ENCODE measurements at regions not wholly inside any gene's neighbourhood (a gene's known extent, or its start where the extent isn't known, plus 50 kb on each side); places are given as distances from the start of the nearest gene placed in this dataset.

DNA sequence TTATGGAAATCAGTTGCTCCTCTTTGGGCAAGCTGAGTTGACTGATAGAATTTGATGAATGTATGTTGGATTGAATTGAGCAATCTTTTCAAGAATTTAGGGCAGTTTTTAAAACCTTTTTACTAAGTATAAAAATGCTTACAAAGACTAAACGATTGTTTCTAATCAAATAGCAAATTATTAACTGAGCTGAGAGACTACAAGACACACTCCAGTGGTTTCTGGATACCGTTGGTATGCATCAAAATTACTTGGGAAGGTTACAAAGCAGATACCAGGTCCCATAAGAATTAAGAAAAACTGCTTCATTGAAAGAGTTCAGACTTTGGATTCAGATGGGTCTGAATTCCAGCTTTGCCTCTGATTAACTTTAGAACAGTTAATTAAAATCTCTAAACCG is 721.4 kb downstream of the FAM181B start:
- no peak overlapping the region for H3K9ac ChIP-seq (ENCODE audit: low read depth in 1 of 3, low read length in 3 of 3)

GRCh38 chr11:82009133-82009532 is 724.5 kb downstream of the FAM181B start:
- Histone ChIP-seq H3K36me3 (ENCODE audit: control insufficient read depth in 3 of 3, insufficient read depth in 3 of 3, low read length in 3 of 3) (no peaks in the 10 kb centered on the region), H3K27ac (ENCODE audit: low read depth, low read length) (no peak overlapping the region), H3K9ac (ENCODE audit: low read depth in 1 of 3, low read length in 3 of 3) (no peak overlapping the region), H3K27me3 (ENCODE audit: control insufficient read depth in 3 of 3, insufficient read depth in 3 of 3, low read length in 3 of 3) (no peaks in the 10 kb centered on the region), H3K4me3 (ENCODE audit: low read length in 3 of 3) (no peak overlapping the region), H3K4me1 (ENCODE audit: control insufficient read depth in 3 of 3, insufficient read depth in 3 of 3, low read length in 3 of 3) (no peaks in the 10 kb centered on the region), H3K9me3 (ENCODE audit: control insufficient read depth in 3 of 3, low read length in 3 of 3) (no peaks in the 10 kb centered on the region)

More for the DNA sequence above, 721.4 kb downstream of the FAM181B start:
- Histone ChIP-seq H3K27ac (ENCODE audit: low read depth, low read length) (no peak overlapping the region), H3K9me3 (ENCODE audit: control insufficient read depth in 3 of 3, low read length in 3 of 3) (no peaks in the 10 kb centered on the region), H3K27me3 (ENCODE audit: control insufficient read depth in 3 of 3, insufficient read depth in 3 of 3, low read length in 3 of 3) (no peaks in the 10 kb centered on the region), H3K36me3 (ENCODE audit: control insufficient read depth in 3 of 3, insufficient read depth in 3 of 3, low read length in 3 of 3) (no peaks in the 10 kb centered on the region), H3K4me1 (ENCODE audit: control insufficient read depth in 3 of 3, insufficient read depth in 3 of 3, low read length in 3 of 3) (no peaks in the 10 kb centered on the region), H3K4me3 (ENCODE audit: low read length in 3 of 3) (no peak overlapping the region)

DNA sequence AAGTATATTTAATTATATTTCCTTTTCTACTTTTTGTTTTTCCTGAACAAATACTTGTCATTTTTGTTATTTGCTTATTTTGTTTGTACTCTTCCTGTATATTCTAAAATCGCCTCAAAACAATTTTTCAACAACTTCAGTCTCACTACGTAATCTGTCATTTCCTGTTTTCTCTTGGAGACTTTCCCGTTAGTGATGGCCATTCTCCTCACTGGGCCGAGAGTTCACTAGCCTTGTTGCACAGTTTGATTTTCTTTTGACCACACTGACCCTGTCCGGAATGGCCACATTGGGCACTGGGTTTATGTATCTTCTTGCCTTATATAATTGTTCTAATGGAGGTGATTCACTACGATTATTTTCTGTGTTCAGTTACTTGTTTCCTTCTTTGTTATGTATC is 726.1 kb downstream of the FAM181B start:
- Histone ChIP-seq H3K9ac (ENCODE audit: low read depth in 1 of 3, low read length in 3 of 3) (no peak overlapping the region), H3K9me3 (ENCODE audit: control insufficient read depth in 3 of 3, low read length in 3 of 3) (no peaks in the 10 kb centered on the region), H3K27me3 (ENCODE audit: control insufficient read depth in 3 of 3, insufficient read depth in 3 of 3, low read length in 3 of 3) (no peaks in the 10 kb centered on the region), H3K4me1 (ENCODE audit: control insufficient read depth in 3 of 3, insufficient read depth in 3 of 3, low read length in 3 of 3) (no peaks in the 10 kb centered on the region), H3K4me3 (ENCODE audit: low read length in 3 of 3) (no peak overlapping the region), H3K36me3 (ENCODE audit: control insufficient read depth in 3 of 3, insufficient read depth in 3 of 3, low read length in 3 of 3) (no peaks in the 10 kb centered on the region), H3K27ac (ENCODE audit: low read depth, low read length) (no peak overlapping the region)

GRCh38 chr11:82004537-82005213 is 729.0 kb downstream of the FAM181B start:
- no peaks in the 10 kb centered on the region for H3K27me3 ChIP-seq (ENCODE audit: control insufficient read depth in 3 of 3, insufficient read depth in 3 of 3, low read length in 3 of 3)
- no peak overlapping the region for H3K9ac ChIP-seq (ENCODE audit: low read depth in 1 of 3, low read length in 3 of 3)
- no peaks in the 10 kb centered on the region for H3K9me3 ChIP-seq (ENCODE audit: control insufficient read depth in 3 of 3, low read length in 3 of 3)
- H3K4me1 ChIP-seq (ENCODE audit: control insufficient read depth in 3 of 3, insufficient read depth in 3 of 3, low read length in 3 of 3) = no peaks in the 10 kb centered on the region
- no peaks in the 10 kb centered on the region for H3K36me3 ChIP-seq (ENCODE audit: control insufficient read depth in 3 of 3, insufficient read depth in 3 of 3, low read length in 3 of 3)
- no peak overlapping the region for H3K4me3 ChIP-seq (ENCODE audit: low read length in 3 of 3)
- no peak overlapping the region for H3K27ac ChIP-seq (ENCODE audit: low read depth, low read length)

DNA sequence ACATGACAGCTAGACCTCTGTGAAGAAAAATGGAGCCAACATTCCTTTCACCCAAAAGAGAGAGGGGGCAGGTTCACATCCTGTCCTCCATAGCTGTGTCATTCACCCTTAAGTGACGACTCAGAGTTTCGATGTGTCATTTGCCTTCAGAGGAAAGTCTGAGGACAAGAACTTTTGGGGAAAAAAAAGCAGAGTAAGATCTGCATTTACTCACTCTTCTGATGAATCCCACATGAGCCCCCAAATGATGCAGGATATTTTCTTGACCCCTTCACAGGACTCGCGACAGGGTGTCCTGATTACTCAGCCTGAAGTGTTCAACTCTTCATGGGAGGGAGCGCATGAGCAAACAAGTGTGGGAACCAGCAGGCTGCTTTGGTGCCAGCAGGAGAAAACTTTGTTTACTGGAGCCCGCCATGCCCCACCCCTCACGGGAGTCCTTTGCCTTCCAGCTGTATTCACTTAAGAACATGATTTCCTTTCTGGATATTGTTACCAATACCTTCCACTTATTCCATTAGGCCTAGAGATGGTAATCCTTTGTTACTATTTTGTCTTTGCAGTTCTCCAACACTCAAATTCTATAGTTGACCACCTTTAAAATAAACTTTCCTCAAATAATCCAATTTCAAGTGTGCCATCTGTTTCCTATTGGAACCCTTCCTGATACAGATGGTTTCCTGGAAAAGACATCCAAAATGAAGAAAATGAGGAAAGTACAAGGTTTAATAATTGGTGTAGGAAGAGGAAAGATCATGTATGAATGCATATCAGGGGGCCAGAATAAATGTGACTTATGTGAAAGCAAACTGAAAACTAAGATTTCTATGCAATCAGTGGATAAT is 729.8 kb downstream of the FAM181B start:
- no peaks in the 10 kb centered on the region for H3K4me1 ChIP-seq (ENCODE audit: control insufficient read depth in 3 of 3, insufficient read depth in 3 of 3, low read length in 3 of 3)
- no peaks in the 10 kb centered on the region for H3K9me3 ChIP-seq (ENCODE audit: control insufficient read depth in 3 of 3, low read length in 3 of 3)
- H3K27ac ChIP-seq (ENCODE audit: low read depth, low read length) = no peak overlapping the region
- H3K27me3 ChIP-seq (ENCODE audit: control insufficient read depth in 3 of 3, insufficient read depth in 3 of 3, low read length in 3 of 3) = no peaks in the 10 kb centered on the region
- no peak overlapping the region for H3K4me3 ChIP-seq (ENCODE audit: low read length in 3 of 3)
- no peaks in the 10 kb centered on the region for H3K36me3 ChIP-seq (ENCODE audit: control insufficient read depth in 3 of 3, insufficient read depth in 3 of 3, low read length in 3 of 3)
- no peak overlapping the region for H3K9ac ChIP-seq (ENCODE audit: low read depth in 1 of 3, low read length in 3 of 3)

- H3K27ac ChIP-seq (ENCODE audit: low read depth, low read length) = no peak overlapping the region
- no peak overlapping the region for H3K9ac ChIP-seq (ENCODE audit: low read depth in 1 of 3, low read length in 3 of 3)
- no peaks in the 10 kb centered on the region for H3K36me3 ChIP-seq (ENCODE audit: control insufficient read depth in 3 of 3, insufficient read depth in 3 of 3, low read length in 3 of 3)
- no peaks in the 10 kb centered on the region for H3K27me3 ChIP-seq (ENCODE audit: control insufficient read depth in 3 of 3, insufficient read depth in 3 of 3, low read length in 3 of 3)
- no peaks in the 10 kb centered on the region for H3K4me1 ChIP-seq (ENCODE audit: control insufficient read depth in 3 of 3, insufficient read depth in 3 of 3, low read length in 3 of 3)
- no peaks in the 10 kb centered on the region for H3K9me3 ChIP-seq (ENCODE audit: control insufficient read depth in 3 of 3, low read length in 3 of 3)
- no peak overlapping the region for H3K4me3 ChIP-seq (ENCODE audit: low read length in 3 of 3)
Measured at GRCh38 chr11:82003024-82003423, 730.6 kb downstream of the FAM181B start.

DNA sequence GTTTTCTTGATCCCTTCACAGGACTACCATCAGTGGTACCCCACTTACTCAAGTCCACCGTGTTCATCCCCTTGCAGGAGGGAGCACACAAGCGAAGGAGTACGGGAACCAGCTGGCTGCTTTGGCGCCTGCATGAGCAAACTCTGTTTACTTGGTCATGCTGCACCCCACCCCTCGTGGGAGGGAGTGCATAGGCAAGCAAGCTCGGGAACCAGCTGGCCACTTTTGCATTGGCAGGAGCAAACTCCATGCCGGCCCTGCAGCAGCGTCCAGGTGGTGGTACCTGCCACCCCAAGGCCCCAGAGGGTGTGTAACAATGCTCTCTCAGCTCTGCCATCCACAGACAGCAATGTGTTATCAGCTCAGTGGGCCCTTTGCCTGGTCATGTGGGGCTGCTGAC is 737.8 kb downstream of the FAM181B start:
- H3K9me3 ChIP-seq (ENCODE audit: control insufficient read depth in 3 of 3, low read length in 3 of 3) = no peaks in the 10 kb centered on the region
- no peak overlapping the region for H3K9ac ChIP-seq (ENCODE audit: low read depth in 1 of 3, low read length in 3 of 3)
- H3K4me3 ChIP-seq (ENCODE audit: low read length in 3 of 3) = no peak overlapping the region
- H3K4me1 ChIP-seq (ENCODE audit: control insufficient read depth in 3 of 3, insufficient read depth in 3 of 3, low read length in 3 of 3) = no peaks in the 10 kb centered on the region
- no peak overlapping the region for H3K27ac ChIP-seq (ENCODE audit: low read depth, low read length)
- H3K36me3 ChIP-seq (ENCODE audit: control insufficient read depth in 3 of 3, insufficient read depth in 3 of 3, low read length in 3 of 3) = no peaks in the 10 kb centered on the region
- no peaks in the 10 kb centered on the region for H3K27me3 ChIP-seq (ENCODE audit: control insufficient read depth in 3 of 3, insufficient read depth in 3 of 3, low read length in 3 of 3)

DNA sequence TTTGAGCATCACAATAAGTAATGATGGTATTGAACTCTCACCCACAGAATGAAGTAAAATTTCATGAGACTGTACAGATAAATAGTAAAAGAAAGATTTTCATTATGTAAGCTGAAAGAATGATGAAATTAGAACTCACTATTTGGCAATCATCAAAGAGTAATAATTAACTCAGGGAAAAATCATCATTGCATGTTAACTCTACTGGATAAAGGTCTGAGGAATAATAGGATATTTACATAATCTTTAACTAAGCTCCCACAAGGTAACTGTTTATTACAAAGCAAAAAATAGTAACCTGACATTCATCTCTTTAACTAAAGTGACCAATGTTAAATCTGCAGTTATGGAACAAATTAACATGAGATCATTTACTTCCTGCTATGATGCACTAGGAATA is 739.9 kb downstream of the FAM181B start:
- Histone ChIP-seq H3K9me3 (ENCODE audit: control insufficient read depth in 3 of 3, low read length in 3 of 3) (no peaks in the 10 kb centered on the region), H3K9ac (ENCODE audit: low read depth in 1 of 3, low read length in 3 of 3) (no peak overlapping the region), H3K4me1 (ENCODE audit: control insufficient read depth in 3 of 3, insufficient read depth in 3 of 3, low read length in 3 of 3) (no peaks in the 10 kb centered on the region), H3K27ac (ENCODE audit: low read depth, low read length) (no peak overlapping the region), H3K4me3 (ENCODE audit: low read length in 3 of 3) (no peak overlapping the region), H3K36me3 (ENCODE audit: control insufficient read depth in 3 of 3, insufficient read depth in 3 of 3, low read length in 3 of 3) (no peaks in the 10 kb centered on the region), H3K27me3 (ENCODE audit: control insufficient read depth in 3 of 3, insufficient read depth in 3 of 3, low read length in 3 of 3) (no peaks in the 10 kb centered on the region)

DNA sequence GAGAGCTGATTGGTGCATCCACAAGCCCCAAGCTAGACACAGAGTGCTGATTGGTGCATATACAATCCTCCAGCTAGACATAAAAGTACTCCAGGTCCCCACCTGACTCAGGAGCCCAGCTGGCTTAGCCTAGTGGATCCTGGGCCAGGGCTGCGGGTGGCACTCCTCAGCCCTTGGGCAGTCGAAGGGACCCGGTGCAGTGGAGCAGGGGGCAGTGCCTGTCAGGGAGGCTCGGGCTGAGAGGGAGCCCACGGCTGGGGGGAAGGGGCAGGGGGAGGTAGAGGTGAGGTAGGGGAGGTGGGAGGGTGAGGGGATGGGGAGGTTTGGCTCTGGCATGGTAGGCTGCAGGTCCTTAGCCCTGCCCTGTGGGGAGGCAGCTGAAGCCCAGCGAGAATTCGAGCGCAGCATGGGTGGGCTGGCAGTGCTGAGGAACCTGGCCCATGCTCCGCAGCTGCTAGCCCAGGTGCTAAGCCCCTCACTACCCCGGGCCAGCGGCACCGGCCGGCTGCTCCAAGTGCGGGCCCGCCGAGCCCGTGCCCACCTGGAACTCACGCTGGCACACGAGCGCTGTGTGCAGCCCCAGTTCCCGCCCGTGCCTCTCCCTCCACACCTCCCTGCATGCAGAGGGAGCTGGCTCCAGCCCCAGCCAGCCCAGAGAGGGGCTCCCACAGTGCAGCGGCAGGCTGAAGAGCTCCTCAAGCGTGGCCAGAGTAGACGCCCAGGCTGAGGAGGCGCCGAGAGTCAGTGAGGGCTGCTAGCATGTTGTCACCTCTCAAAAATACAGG is 742.8 kb downstream of the FAM181B start:
- H3K4me3 ChIP-seq (ENCODE audit: low read length in 3 of 3) = no peak overlapping the region
- no peaks in the 10 kb centered on the region for H3K27me3 ChIP-seq (ENCODE audit: control insufficient read depth in 3 of 3, insufficient read depth in 3 of 3, low read length in 3 of 3)
- peaks cover 0 to 3% (median 0%) of the 10 kb centered on the region in 3 donors for H3K9me3 ChIP-seq (ENCODE audit: control insufficient read depth in 3 of 3, low read length in 3 of 3)
- no peak overlapping the region for H3K9ac ChIP-seq (ENCODE audit: low read depth in 1 of 3, low read length in 3 of 3)
- no peak overlapping the region for H3K27ac ChIP-seq (ENCODE audit: low read depth, low read length)
- H3K36me3 ChIP-seq (ENCODE audit: control insufficient read depth in 3 of 3, insufficient read depth in 3 of 3, low read length in 3 of 3) = no peaks in the 10 kb centered on the region
- H3K4me1 ChIP-seq (ENCODE audit: control insufficient read depth in 3 of 3, insufficient read depth in 3 of 3, low read length in 3 of 3) = no peaks in the 10 kb centered on the region

DNA sequence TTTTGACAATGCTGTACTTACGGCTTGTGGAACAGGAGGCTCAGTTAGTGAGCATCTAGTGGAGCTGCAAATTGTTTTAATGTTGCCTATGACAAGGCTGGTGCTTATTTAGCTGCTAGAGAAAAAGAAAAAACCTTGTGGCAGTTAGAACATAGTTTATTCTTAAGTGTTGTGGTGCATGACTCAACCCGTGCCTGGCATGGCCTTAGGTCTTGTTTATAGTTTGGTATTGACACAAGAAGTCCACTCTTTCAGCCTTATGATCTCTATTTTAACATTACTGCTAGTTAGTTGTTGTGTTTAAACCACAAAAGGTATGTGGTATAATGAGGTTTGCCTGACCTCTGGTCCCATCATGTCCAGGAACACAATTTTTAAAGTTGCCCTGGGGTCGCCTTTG is 744.6 kb downstream of the FAM181B start:
- no peaks in the 10 kb centered on the region for H3K36me3 ChIP-seq (ENCODE audit: control insufficient read depth in 3 of 3, insufficient read depth in 3 of 3, low read length in 3 of 3)
- H3K27ac ChIP-seq (ENCODE audit: low read depth, low read length) = no peak overlapping the region
- no peaks in the 10 kb centered on the region for H3K27me3 ChIP-seq (ENCODE audit: control insufficient read depth in 3 of 3, insufficient read depth in 3 of 3, low read length in 3 of 3)
- H3K4me1 ChIP-seq (ENCODE audit: control insufficient read depth in 3 of 3, insufficient read depth in 3 of 3, low read length in 3 of 3) = no peaks in the 10 kb centered on the region
- peaks cover 0 to 3% (median 0%) of the 10 kb centered on the region in 3 donors for H3K9me3 ChIP-seq (ENCODE audit: control insufficient read depth in 3 of 3, low read length in 3 of 3)
- H3K4me3 ChIP-seq (ENCODE audit: low read length in 3 of 3) = no peak overlapping the region
- H3K9ac ChIP-seq (ENCODE audit: low read depth in 1 of 3, low read length in 3 of 3) = no peak overlapping the region
